ENCODE measurements at regions not wholly inside any gene's neighbourhood (a gene's known extent, or its start where the extent isn't known, plus 50 kb on each side); places are given as distances from the start of the nearest gene placed in this dataset.

DNA sequence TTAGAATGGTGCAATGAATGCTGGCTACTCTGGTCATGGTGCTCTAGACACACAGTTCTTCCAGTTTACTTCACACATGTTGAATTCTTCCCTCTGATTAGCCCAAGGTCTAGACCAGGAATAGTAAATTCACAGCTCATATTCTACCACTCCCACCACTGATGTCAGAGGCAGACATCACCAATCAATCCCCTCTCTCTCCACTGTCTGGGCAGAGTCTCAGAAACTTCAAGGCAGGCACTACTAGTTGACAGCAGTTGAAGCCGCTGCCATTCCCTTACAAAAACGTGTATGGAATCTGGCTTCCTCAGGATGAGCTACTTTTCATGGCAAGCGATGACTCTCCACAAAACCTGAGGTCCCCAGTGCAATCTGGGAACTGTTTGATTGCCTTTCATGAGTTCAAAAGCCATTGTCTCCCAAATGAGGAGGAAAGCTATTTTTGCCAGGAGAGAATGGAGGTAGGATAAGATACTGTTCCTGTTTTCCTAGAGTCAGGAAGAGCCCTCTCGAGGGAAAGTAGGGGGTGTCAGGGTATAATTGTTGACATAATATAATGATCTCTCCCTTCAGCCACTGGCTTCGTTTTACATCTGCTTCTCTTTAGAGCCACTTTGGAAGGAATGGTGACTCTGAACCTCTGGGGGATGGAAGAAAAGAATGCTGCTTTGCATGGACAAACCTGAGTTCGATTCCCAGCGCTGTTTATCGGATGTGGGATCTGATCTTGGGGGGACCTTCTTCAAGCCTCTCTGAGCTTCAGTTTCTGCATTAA lies 90.0 kb downstream of the FOXL1 start:
- no peak for TF ChIP-seq EZH2 (IDR thresholded peaks at IDR 0.05; ENCODE audit: insufficient read depth, poor library complexity, severe bottlenecking)
- no peak for TF ChIP-seq EZH2phosphoT487 (IDR thresholded peaks at IDR 0.05; ENCODE audit: insufficient read depth, low read depth)

All from GM23248 (cell line).